HG03439 (cell line): ENCODE measurements at regions not wholly inside any gene's neighbourhood (a gene's known extent, or its start where the extent isn't known, plus 50 kb on each side); places are given as distances from the start of the nearest gene placed in this dataset.
"Not testable (repeated sequence)": the region's sequence is repeated elsewhere in the genome, so short reads cannot be mapped to it uniquely, and the experiment has no call there.

ENCODE experiments used
- ATAC-seq: cut with Tn5 transposase; IDR thresholded peaks from one replicate; pipeline ENCODE4 v1.9.1; 2021; ENCODE audit warnings: mild to moderate bottlenecking, moderate library complexity; ENCODE audit not compliant: unreplicated experiment

- no peak for ATAC-seq
These were observed 51.0 kb upstream of the PHF24 start for GRCh38 chr9:34907044-34907443.

- ATAC-seq, result no peak
These were observed 58.4 kb upstream of the PHF24 start for GRCh38 chr9:34899535-34900158.

GRCh38 chr9:34898846-34899245 is 59.2 kb upstream of the PHF24 start:
- ATAC-seq, result no peak

- no peak for ATAC-seq
These were observed 62.0 kb upstream of the PHF24 start for GRCh38 chr9:34896112-34896511.

- ATAC-seq, result no peak
These were observed 65.2 kb upstream of the PHF24 start for GRCh38 chr9:34892886-34893285.

- no peak for ATAC-seq
These were observed 66.7 kb upstream of the PHF24 start for GRCh38 chr9:34891386-34891785.

- no peak for ATAC-seq
These were observed 70.2 kb upstream of the PHF24 start for GRCh38 chr9:34887841-34888240.

- ATAC-seq, result peak; percentile 63
These were observed 73.3 kb upstream of the PHF24 start for GRCh38 chr9:34884747-34885189.

- ATAC-seq, result no peak
These were observed 82.0 kb upstream of the PHF24 start for GRCh38 chr9:34876096-34876495.

- ATAC-seq, result no peak
These were observed 88.7 kb upstream of the PHF24 start for GRCh38 chr9:34869390-34869789.

GRCh38 chr9:34866614-34867013 is 91.5 kb upstream of the PHF24 start:
- no peak for ATAC-seq

GRCh38 chr9:34863426-34863825 is 94.7 kb upstream of the PHF24 start:
- no peak for ATAC-seq

- no peak for ATAC-seq
These were observed 95.2 kb upstream of the PHF24 start for GRCh38 chr9:34862836-34863235.

GRCh38 chr9:34862043-34862442 is 96.0 kb upstream of the PHF24 start:
- ATAC-seq, result no peak

GRCh38 chr9:34855016-34855415 is 103.1 kb upstream of the PHF24 start:
- ATAC-seq, result not testable (repeated sequence)

GRCh38 chr9:34830068-34830467 is 120.1 kb upstream of the CCL21 start:
- ATAC-seq, result no peak

GRCh38 chr9:34826999-34827538 is 117.1 kb upstream of the CCL21 start:
- no peak for ATAC-seq

GRCh38 chr9:34825775-34826174 is 115.8 kb upstream of the CCL21 start:
- ATAC-seq, result no peak

- no peak for ATAC-seq
These were observed 113.8 kb upstream of the CCL21 start for GRCh38 chr9:34823778-34824177.

GRCh38 chr9:34810187-34810524 is 100.2 kb upstream of the CCL21 start:
- no peak for ATAC-seq

GRCh38 chr9:34809504-34810186 is 99.7 kb upstream of the CCL21 start:
- ATAC-seq, result no peak

- no peak for ATAC-seq
These were observed 93.0 kb upstream of the CCL21 start for GRCh38 chr9:34802916-34803315.

GRCh38 chr9:34797367-34797766 is 87.4 kb upstream of the CCL21 start:
- no peak for ATAC-seq
